Lung (tissue), 11 donors: ENCODE measurements at regions not wholly inside any gene's neighbourhood (a gene's known extent, or its start where the extent isn't known, plus 50 kb on each side); places are given as distances from the start of the nearest gene placed in this dataset.

Experiments used
- ATAC-seq: fragments of 200-7000 bp; cut with Tn5 transposase; one replicate; pipeline ENCODE4 v1.9.1; 2020; ENCODE audit warnings: moderate number of reproducible peaks; ENCODE audit not compliant: insufficient read depth, low FRiP score
- DNase-seq, 3 donors: peaks; one replicate each; pipeline ENCODE4 v3.0.0-alpha.2; 2013 to 2017
- H3K27ac ChIP-seq, 2 donors: one replicate each; pipeline ENCODE4 v1.5.1; 2013; ENCODE audit warnings: mild to moderate bottlenecking in 2 of 2, moderate library complexity in 2 of 2, control low read depth in 1 of 2, inconsistent platforms in 1 of 2, low read depth in 1 of 2, low read length in 1 of 2
- H3K27me3 ChIP-seq, 3 donors: one replicate each; pipeline ENCODE4 v1.5.1; 2013; ENCODE audit warnings: low read length in 2 of 3; ENCODE audit not compliant: control insufficient read depth in 3 of 3, insufficient read depth in 3 of 3
- H3K36me3 ChIP-seq, 4 donors: one replicate each; pipeline ENCODE4 v1.5.1; 2013; ENCODE audit warnings: low read length in 4 of 4, mild to moderate bottlenecking in 1 of 4, moderate library complexity in 1 of 4; ENCODE audit not compliant: control insufficient read depth in 4 of 4, insufficient read depth in 4 of 4
- H3K4me1 ChIP-seq, 5 donors: one replicate each; pipeline ENCODE4 v1.5.1; 2013; ENCODE audit warnings: low read length in 5 of 5, mild to moderate bottlenecking in 2 of 5, moderate library complexity in 1 of 5; ENCODE audit not compliant: control insufficient read depth in 5 of 5, insufficient read depth in 5 of 5
- H3K4me3 ChIP-seq: one replicate; pipeline ENCODE4 v1.5.1; 2013; ENCODE audit warnings: mild to moderate bottlenecking, control low read depth, moderate library complexity
- H3K9ac ChIP-seq, 2 donors: one replicate each; pipeline ENCODE4 v1.5.1; 2013; ENCODE audit warnings: low read length in 2 of 2, control low read depth in 1 of 2; ENCODE audit not compliant: insufficient read depth in 1 of 2
- H3K9me3 ChIP-seq, 4 donors: one replicate each; pipeline ENCODE4 v1.5.1; 2013; ENCODE audit warnings: low read length in 3 of 4, mild to moderate bottlenecking in 1 of 4, moderate library complexity in 1 of 4; ENCODE audit not compliant: control insufficient read depth in 4 of 4, insufficient read depth in 3 of 4
- CTCF ChIP-seq: IDR thresholded peaks from 2 replicates; pipeline ENCODE4 v1.5.1; 2012; ENCODE audit warnings: mild to moderate bottlenecking; ENCODE audit errors: control extremely low read depth, extremely low read depth
- WGBS, 2 donors: extraction: QIAGEN DNeasy Blood & Tissue Kit; methylation state at CpG; one replicate each; pipeline ENCODE4 v1.1.7; 2013; 5-methylcytosine and 5-hydroxymethylcytosine counted together
- donor health status: control.
- donor health status: control.
- donor health status: Bipolar disorder and iron deficiency.
- donor health status: healthy.
- donor health status: DM: yes; HTN: yes; CAD: no.

GRCh38 chr3:34405159-34405558, 606.7 kb downstream of the PDCD6IP start:
- H3K36me3 ChIP-seq, result no peaks in the 10 kb centered on the region
- peaks cover 0 to 2% (median 0%) of the 10 kb centered on the region in 4 donors for H3K9me3 ChIP-seq
- H3K4me1 ChIP-seq, result no peaks in the 10 kb centered on the region
- no peak overlapping the region for H3K4me3 ChIP-seq
- H3K27me3 ChIP-seq, result no peaks in the 10 kb centered on the region
- 48 to 63% methylated on average over 1 of the region's 1 CpG for WGBS, 2 donors
- no peak for TF ChIP-seq CTCF
- no peak overlapping the region for H3K27ac ChIP-seq
- H3K9ac ChIP-seq, result no peak overlapping the region
- no peak for ATAC-seq
- no peak for DNase-seq

- WGBS, 2 donors, result 41 to 64% methylated on average over 1 of the region's 1 CpG
- ATAC-seq (no peak), DNase-seq (peak in 1 of 3 donors; percentile 16)
- H3K4me3 ChIP-seq, result no peak overlapping the region
- peaks cover 0 to 2% (median 0%) of the 10 kb centered on the region in 4 donors for H3K9me3 ChIP-seq
- no peak overlapping the region for H3K9ac ChIP-seq
- no peak overlapping the region for H3K27ac ChIP-seq
- no peak for TF ChIP-seq CTCF
- no peaks in the 10 kb centered on the region for H3K27me3 ChIP-seq
- no peaks in the 10 kb centered on the region for H3K36me3 ChIP-seq
- no peaks in the 10 kb centered on the region for H3K4me1 ChIP-seq
Measured at GRCh38 chr3:34407281-34407680, 608.9 kb downstream of the PDCD6IP start.

- DNase-seq (no peak), ATAC-seq (no peak)
- H3K4me1 ChIP-seq, result no peaks in the 10 kb centered on the region
- H3K9ac ChIP-seq, result no peak overlapping the region
- H3K27ac ChIP-seq, result no peak overlapping the region
- no peak for TF ChIP-seq CTCF
- no peaks in the 10 kb centered on the region for H3K36me3 ChIP-seq
- no peak overlapping the region for H3K4me3 ChIP-seq
- H3K27me3 ChIP-seq, result no peaks in the 10 kb centered on the region
- 83 to 90% methylated on average over 3 of the region's 3 CpGs for WGBS, 2 donors
- H3K9me3 ChIP-seq, result peaks cover 0 to 2% (median 0%) of the 10 kb centered on the region in 4 donors
Measured at GRCh38 chr3:34408088-34408487, 609.7 kb downstream of the PDCD6IP start.

- Histone ChIP-seq H3K4me3 (no peak overlapping the region), H3K9ac (no peak overlapping the region), H3K27ac (no peak overlapping the region), H3K4me1 (no peaks in the 10 kb centered on the region), H3K36me3 (no peaks in the 10 kb centered on the region), H3K9me3 (no peaks in the 10 kb centered on the region), H3K27me3 (no peaks in the 10 kb centered on the region)
- ATAC-seq (no peak), DNase-seq (no peak)
- TF ChIP-seq CTCF, result no peak
- 68 to 79% methylated on average over 1 of the region's 1 CpG for WGBS, 2 donors
Measured at GRCh38 chr3:34411596-34411995, 613.2 kb downstream of the PDCD6IP start.
